H1 (cell line): ENCODE measurements at regions not wholly inside any gene's neighbourhood (a gene's known extent, or its start where the extent isn't known, plus 50 kb on each side); places are given as distances from the start of the nearest gene placed in this dataset.

Experiments
- EGR1 ChIP-seq: IDR thresholded peaks from 2 replicates; pipeline ENCODE4 v1.6.1; 2011; ENCODE audit warnings: low read depth, low read length, borderline replicate concordance
- NRF1 ChIP-seq: IDR thresholded peaks from 2 replicates; pipeline ENCODE4 v1.6.1; 2011; ENCODE audit warnings: mild to moderate bottlenecking, low read depth, low read length, improper control_type of control experiment
- SIN3A ChIP-seq, 2 experiments: IDR thresholded peaks in 1 of 2; conservative IDR thresholded peaks in 1 of 2; 2 replicates each; pipeline ENCODE4 v1.6.1; 2011 to 2012; ENCODE audit warnings: low read length in 2 of 2, improper control_type of control experiment in 1 of 2, low read depth in 1 of 2, mild to moderate bottlenecking in 1 of 2
- TF ChIP-seq, protein P1 (sequence below), 3 experiments: IDR thresholded peaks; 1 replicate in 2 of 3; 2 replicates in 1 of 3; pipeline versions ENCODE4 v1.5.1 to v1.6.1; 2011; ENCODE audit warnings: low read length in 3 of 3, mild to moderate bottlenecking in 3 of 3, inconsistent platforms in 2 of 3, low read depth in 1 of 3, moderate library complexity in 1 of 3; ENCODE audit not compliant: insufficient read depth in 1 of 3; ENCODE audit errors: control extremely low read depth in 1 of 3

DNA sequence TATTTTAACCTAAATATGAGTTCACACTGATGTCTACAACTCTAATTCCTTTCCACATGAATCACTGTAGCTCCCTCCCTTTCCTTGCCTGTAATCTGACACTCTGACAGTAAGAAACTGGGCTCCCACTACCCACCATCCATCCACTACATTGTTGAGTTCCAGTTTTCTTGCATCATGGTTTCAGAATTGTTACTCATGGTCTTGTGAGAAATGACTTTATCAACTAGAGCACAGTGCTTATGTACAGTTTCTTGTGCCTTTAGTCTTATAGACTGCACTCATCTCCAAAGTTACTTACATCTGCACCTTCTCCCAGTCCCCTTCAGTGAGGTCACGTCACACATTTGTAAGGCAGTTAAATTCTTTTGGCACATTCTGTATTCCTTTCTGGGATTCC, 78.6 kb downstream of the RTL6 start (continued):
- TF ChIP-seq, protein P1, sequence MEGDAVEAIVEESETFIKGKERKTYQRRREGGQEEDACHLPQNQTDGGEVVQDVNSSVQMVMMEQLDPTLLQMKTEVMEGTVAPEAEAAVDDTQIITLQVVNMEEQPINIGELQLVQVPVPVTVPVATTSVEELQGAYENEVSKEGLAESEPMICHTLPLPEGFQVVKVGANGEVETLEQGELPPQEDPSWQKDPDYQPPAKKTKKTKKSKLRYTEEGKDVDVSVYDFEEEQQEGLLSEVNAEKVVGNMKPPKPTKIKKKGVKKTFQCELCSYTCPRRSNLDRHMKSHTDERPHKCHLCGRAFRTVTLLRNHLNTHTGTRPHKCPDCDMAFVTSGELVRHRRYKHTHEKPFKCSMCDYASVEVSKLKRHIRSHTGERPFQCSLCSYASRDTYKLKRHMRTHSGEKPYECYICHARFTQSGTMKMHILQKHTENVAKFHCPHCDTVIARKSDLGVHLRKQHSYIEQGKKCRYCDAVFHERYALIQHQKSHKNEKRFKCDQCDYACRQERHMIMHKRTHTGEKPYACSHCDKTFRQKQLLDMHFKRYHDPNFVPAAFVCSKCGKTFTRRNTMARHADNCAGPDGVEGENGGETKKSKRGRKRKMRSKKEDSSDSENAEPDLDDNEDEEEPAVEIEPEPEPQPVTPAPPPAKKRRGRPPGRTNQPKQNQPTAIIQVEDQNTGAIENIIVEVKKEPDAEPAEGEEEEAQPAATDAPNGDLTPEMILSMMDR (IDR thresholded peaks at IDR 0.05; ENCODE audit: control extremely low read depth in 1 of 3, insufficient read depth in 1 of 3, low read depth in 1 of 3, low read length in 3 of 3) = no peak
- no peak for TF ChIP-seq EGR1
- no peak for TF ChIP-seq NRF1
- TF ChIP-seq SIN3A (conservative IDR thresholded peaks at IDR 0.05 in 1 of 2, IDR thresholded peaks at IDR 0.05 in 1 of 2; ENCODE audit: low read depth in 1 of 2, low read length in 2 of 2) = no peak
